ENCODE measurements at regions not wholly inside any gene's neighbourhood (a gene's known extent, or its start where the extent isn't known, plus 50 kb on each side); places are given as distances from the start of the nearest gene placed in this dataset.

DNA sequence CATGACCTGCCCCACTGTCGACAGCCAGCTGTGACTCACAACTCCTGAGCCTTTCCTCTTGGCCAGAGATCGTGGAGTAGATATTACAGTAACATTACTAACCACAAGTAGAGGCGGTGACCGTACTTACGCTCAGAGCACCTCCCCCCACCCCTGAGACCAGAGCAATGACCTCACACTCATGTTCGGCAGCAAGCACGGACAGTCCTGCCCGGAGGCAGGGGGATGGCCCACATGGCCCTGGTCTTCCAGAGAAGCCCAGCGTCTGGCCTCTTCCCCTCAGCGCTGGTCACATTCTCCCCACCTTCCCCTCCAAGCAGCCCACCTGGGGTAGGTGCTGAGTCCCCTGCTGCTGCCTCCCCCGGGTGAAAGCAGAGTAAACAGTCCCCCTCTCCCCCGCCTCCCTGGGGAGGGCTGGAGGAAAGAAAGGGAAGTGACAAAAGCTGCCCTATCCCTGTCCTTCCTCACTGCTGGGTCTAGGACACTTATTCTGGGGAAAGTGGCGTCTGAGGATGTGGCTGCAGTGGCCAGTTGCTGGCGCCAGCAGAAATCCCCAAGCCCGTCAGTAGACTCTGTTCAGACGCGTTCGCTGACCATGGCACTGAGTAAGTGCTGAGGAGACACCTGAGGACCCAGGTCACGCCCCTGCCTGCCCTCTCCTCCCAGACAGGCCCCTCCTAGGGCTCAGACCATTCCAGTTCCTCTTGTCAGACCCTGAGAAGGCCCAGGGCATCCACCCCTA is 68.5 kb downstream of the MRPL14 start:
- H2AFZ ChIP-seq (ENCODE audit: low read depth), result no peak overlapping the region
- peak overlapping the region; percentile 60 for H3K4me2 ChIP-seq
- peak; percentile 54 for TF ChIP-seq RCOR1 (IDR thresholded peaks at IDR 0.05; ENCODE audit: low read length)
- TF ChIP-seq, protein P1, sequence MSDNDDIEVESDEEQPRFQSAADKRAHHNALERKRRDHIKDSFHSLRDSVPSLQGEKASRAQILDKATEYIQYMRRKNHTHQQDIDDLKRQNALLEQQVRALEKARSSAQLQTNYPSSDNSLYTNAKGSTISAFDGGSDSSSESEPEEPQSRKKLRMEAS (IDR thresholded peaks at IDR 0.05; ENCODE audit: low read depth), result peak; percentile 93
- TF ChIP-seq TCF12 (IDR thresholded peaks at IDR 0.05), result peak; percentile 98; the same call in 1 of the 2 replicates
- no peak; the same call in 1 of the 2 replicates for TF ChIP-seq MEF2A (IDR thresholded peaks at IDR 0.05; ENCODE audit: borderline replicate concordance, low read depth)
- TF ChIP-seq, protein P2, sequence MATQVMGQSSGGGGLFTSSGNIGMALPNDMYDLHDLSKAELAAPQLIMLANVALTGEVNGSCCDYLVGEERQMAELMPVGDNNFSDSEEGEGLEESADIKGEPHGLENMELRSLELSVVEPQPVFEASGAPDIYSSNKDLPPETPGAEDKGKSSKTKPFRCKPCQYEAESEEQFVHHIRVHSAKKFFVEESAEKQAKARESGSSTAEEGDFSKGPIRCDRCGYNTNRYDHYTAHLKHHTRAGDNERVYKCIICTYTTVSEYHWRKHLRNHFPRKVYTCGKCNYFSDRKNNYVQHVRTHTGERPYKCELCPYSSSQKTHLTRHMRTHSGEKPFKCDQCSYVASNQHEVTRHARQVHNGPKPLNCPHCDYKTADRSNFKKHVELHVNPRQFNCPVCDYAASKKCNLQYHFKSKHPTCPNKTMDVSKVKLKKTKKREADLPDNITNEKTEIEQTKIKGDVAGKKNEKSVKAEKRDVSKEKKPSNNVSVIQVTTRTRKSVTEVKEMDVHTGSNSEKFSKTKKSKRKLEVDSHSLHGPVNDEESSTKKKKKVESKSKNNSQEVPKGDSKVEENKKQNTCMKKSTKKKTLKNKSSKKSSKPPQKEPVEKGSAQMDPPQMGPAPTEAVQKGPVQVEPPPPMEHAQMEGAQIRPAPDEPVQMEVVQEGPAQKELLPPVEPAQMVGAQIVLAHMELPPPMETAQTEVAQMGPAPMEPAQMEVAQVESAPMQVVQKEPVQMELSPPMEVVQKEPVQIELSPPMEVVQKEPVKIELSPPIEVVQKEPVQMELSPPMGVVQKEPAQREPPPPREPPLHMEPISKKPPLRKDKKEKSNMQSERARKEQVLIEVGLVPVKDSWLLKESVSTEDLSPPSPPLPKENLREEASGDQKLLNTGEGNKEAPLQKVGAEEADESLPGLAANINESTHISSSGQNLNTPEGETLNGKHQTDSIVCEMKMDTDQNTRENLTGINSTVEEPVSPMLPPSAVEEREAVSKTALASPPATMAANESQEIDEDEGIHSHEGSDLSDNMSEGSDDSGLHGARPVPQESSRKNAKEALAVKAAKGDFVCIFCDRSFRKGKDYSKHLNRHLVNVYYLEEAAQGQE (IDR thresholded peaks at IDR 0.05; ENCODE audit: low read depth, low read length), result peak; percentile 62
- no peak for TF ChIP-seq EZH2phosphoT487 (IDR thresholded peaks at IDR 0.05; ENCODE audit: borderline replicate concordance, low read depth)
- TF ChIP-seq RFX5 (IDR thresholded peaks at IDR 0.05; ENCODE audit: low read length), result no peak
- peak; percentile 87 for TF ChIP-seq CHD2 (IDR thresholded peaks at IDR 0.05; ENCODE audit: low read length, partially characterized antibody)
- no peak; the same call in 1 of the 2 replicates for TF ChIP-seq ELF1 (IDR thresholded peaks at IDR 0.05)
- TF ChIP-seq FOSL2 (IDR thresholded peaks at IDR 0.05; ENCODE audit: borderline replicate concordance, low read depth), result peak; percentile 96
- TF ChIP-seq, protein P3, sequence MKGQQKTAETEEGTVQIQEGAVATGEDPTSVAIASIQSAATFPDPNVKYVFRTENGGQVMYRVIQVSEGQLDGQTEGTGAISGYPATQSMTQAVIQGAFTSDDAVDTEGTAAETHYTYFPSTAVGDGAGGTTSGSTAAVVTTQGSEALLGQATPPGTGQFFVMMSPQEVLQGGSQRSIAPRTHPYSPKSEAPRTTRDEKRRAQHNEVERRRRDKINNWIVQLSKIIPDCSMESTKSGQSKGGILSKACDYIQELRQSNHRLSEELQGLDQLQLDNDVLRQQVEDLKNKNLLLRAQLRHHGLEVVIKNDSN (IDR thresholded peaks at IDR 0.05; ENCODE audit: borderline replicate concordance, low read depth), result 0 out of 2 replicates have a peak, but pooled peaks have one; percentile 48
- TF ChIP-seq, protein P4, sequence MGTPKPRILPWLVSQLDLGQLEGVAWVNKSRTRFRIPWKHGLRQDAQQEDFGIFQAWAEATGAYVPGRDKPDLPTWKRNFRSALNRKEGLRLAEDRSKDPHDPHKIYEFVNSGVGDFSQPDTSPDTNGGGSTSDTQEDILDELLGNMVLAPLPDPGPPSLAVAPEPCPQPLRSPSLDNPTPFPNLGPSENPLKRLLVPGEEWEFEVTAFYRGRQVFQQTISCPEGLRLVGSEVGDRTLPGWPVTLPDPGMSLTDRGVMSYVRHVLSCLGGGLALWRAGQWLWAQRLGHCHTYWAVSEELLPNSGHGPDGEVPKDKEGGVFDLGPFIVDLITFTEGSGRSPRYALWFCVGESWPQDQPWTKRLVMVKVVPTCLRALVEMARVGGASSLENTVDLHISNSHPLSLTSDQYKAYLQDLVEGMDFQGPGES (IDR thresholded peaks at IDR 0.05; ENCODE audit: low read depth, low read length), result no peak
- peak; percentile 86 for TF ChIP-seq TEAD4 (IDR thresholded peaks at IDR 0.05; ENCODE audit: borderline replicate concordance, insufficient read depth)
- peak; percentile 89 to 93 for TF ChIP-seq EP300 (IDR thresholded peaks at IDR 0.05; ENCODE audit: borderline replicate concordance in 1 of 2, low read depth in 1 of 2, low read length in 1 of 2)
- no peak for TF ChIP-seq GABPA (IDR thresholded peaks at IDR 0.05; ENCODE audit: low read depth)
- TF ChIP-seq SIN3A (IDR thresholded peaks at IDR 0.05; ENCODE audit: borderline replicate concordance, low read depth, low read length), result peak; percentile 91; the same call in 1 of the 2 replicates
- TF ChIP-seq RXRA (IDR thresholded peaks at IDR 0.05; ENCODE audit: borderline replicate concordance, low read depth), result no peak
- TF ChIP-seq, protein P5, sequence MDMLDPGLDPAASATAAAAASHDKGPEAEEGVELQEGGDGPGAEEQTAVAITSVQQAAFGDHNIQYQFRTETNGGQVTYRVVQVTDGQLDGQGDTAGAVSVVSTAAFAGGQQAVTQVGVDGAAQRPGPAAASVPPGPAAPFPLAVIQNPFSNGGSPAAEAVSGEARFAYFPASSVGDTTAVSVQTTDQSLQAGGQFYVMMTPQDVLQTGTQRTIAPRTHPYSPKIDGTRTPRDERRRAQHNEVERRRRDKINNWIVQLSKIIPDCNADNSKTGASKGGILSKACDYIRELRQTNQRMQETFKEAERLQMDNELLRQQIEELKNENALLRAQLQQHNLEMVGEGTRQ (IDR thresholded peaks at IDR 0.05; ENCODE audit: borderline replicate concordance, low read depth, low read length), result no peak
- TF ChIP-seq, protein P6, sequence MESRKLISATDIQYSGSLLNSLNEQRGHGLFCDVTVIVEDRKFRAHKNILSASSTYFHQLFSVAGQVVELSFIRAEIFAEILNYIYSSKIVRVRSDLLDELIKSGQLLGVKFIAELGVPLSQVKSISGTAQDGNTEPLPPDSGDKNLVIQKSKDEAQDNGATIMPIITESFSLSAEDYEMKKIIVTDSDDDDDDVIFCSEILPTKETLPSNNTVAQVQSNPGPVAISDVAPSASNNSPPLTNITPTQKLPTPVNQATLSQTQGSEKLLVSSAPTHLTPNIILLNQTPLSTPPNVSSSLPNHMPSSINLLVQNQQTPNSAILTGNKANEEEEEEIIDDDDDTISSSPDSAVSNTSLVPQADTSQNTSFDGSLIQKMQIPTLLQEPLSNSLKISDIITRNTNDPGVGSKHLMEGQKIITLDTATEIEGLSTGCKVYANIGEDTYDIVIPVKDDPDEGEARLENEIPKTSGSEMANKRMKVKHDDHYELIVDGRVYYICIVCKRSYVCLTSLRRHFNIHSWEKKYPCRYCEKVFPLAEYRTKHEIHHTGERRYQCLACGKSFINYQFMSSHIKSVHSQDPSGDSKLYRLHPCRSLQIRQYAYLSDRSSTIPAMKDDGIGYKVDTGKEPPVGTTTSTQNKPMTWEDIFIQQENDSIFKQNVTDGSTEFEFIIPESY (IDR thresholded peaks at IDR 0.05; ENCODE audit: borderline replicate concordance, low read depth), result peak; percentile 88
- peak; percentile 86 for TF ChIP-seq POLR2AphosphoS5 (IDR thresholded peaks at IDR 0.05; ENCODE audit: low read depth, low read length)
- peak; percentile 97 for TF ChIP-seq NFIC (IDR thresholded peaks at IDR 0.05; ENCODE audit: borderline replicate concordance)
- TF ChIP-seq NRF1 (IDR thresholded peaks at IDR 0.05; ENCODE audit: low read depth, low read length), result peak; percentile 69
- peak; percentile 93 for TF ChIP-seq GATA2 (CRISPR knock-in tag; IDR thresholded peaks at IDR 0.05)
- TF ChIP-seq FOXJ3 (CRISPR knock-in tag; IDR thresholded peaks at IDR 0.05), result peak; percentile 59; the same call in 1 of the 2 replicates

More for the DNA sequence above, 68.5 kb downstream of the MRPL14 start:
- Histone ChIP-seq H3K27ac (ENCODE audit: low read depth in 2 of 2, low read length in 1 of 2) (peak overlapping the region; percentile 92 to 100), H3K27me3 (ENCODE audit: insufficient read depth) (no peaks in the 10 kb centered on the region), H3K9me3 (no peaks in the 10 kb centered on the region), H4K20me1 (ENCODE audit: insufficient read depth) (no peaks in the 10 kb centered on the region), H3K9me2 (no peaks in the 10 kb centered on the region), H3F3A (replicated peaks; ENCODE audit: insufficient read depth) (peaks cover 18% of the 10 kb centered on the region), H3K9ac (peak overlapping the region; percentile 52; the same call in 1 of the 2 replicates), H3K4me3 (ENCODE audit: low read depth in 2 of 2, low read length in 1 of 2) (no peak overlapping the region; a peak in 1 of 4 replicates), H3K36me3 (replicated peaks in 1 of 2; ENCODE audit: control insufficient read depth in 1 of 2, insufficient read depth in 2 of 2, low read length in 1 of 2) (no peaks in the 10 kb centered on the region), H3K79me2 (ENCODE audit: insufficient read depth) (no peaks in the 10 kb centered on the region), H3K4me1 (ENCODE audit: control insufficient read depth in 1 of 2, insufficient read depth in 2 of 2, low read depth in 1 of 2, low read length in 1 of 2) (peaks cover 62 to 82% of the 10 kb centered on the region in 2 experiments)
- POLR2A ChIA-PET, result interaction anchor here (0.8 to 5.5 kb wide), 9 partner anchors 9 to 429 kb away, joined by 3 to 60 read pairs (median 7); partner anchors contain the start of gene VEGFA
- peak; percentile 81 for DNase-seq
- WGBS (ENCODE audit: low lambda C conversion rate), result 2% methylated on average over 7 of the region's 19 CpGs
- CTCF ChIA-PET, result interaction anchor here (1.1 to 12.2 kb wide), 9 partner anchors 8 to 289 kb away, joined by 3 to 203 read pairs (median 3); partner anchors contain the start of gene VEGFA

All from SK-N-SH (cell line).